ENCODE measurements at regions not wholly inside any gene's neighbourhood (a gene's known extent, or its start where the extent isn't known, plus 50 kb on each side); places are given as distances from the start of the nearest gene placed in this dataset.
"Not testable (repeated sequence)": the region's sequence is repeated elsewhere in the genome, so short reads cannot be mapped to it uniquely, and the experiment has no call there.

GRCh38 chr2:152279367-152279766 lies 55.6 kb upstream of the FMNL2 start:
- TF ChIP-seq EZH2 (IDR thresholded peaks at IDR 0.05; ENCODE audit: borderline replicate concordance, low read depth, low read length, severe bottlenecking); POLR2AphosphoS5 (IDR thresholded peaks at IDR 0.05; ENCODE audit: insufficient read depth, low read depth, low read length); POLR2A (IDR thresholded peaks at IDR 0.05; ENCODE audit: low read depth, low read length); MYC (IDR thresholded peaks at IDR 0.05; ENCODE audit: low read depth, low read length); FOS (IDR thresholded peaks at IDR 0.05; ENCODE audit: borderline replicate concordance, insufficient read depth, low read length); GATA2 (IDR thresholded peaks at IDR 0.05; ENCODE audit: insufficient read depth, insufficient read length, low read depth, low read length): not testable (repeated sequence)
- TF ChIP-seq, protein P1, sequence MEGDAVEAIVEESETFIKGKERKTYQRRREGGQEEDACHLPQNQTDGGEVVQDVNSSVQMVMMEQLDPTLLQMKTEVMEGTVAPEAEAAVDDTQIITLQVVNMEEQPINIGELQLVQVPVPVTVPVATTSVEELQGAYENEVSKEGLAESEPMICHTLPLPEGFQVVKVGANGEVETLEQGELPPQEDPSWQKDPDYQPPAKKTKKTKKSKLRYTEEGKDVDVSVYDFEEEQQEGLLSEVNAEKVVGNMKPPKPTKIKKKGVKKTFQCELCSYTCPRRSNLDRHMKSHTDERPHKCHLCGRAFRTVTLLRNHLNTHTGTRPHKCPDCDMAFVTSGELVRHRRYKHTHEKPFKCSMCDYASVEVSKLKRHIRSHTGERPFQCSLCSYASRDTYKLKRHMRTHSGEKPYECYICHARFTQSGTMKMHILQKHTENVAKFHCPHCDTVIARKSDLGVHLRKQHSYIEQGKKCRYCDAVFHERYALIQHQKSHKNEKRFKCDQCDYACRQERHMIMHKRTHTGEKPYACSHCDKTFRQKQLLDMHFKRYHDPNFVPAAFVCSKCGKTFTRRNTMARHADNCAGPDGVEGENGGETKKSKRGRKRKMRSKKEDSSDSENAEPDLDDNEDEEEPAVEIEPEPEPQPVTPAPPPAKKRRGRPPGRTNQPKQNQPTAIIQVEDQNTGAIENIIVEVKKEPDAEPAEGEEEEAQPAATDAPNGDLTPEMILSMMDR (IDR thresholded peaks at IDR 0.05; ENCODE audit: extremely low read depth in 1 of 2, insufficient read depth in 1 of 2, low read depth in 1 of 2, low read length in 2 of 2): not testable (repeated sequence)
- TF ChIP-seq, protein P2, sequence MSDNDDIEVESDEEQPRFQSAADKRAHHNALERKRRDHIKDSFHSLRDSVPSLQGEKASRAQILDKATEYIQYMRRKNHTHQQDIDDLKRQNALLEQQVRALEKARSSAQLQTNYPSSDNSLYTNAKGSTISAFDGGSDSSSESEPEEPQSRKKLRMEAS (IDR thresholded peaks at IDR 0.05; ENCODE audit: insufficient read depth, insufficient read length): not testable (repeated sequence)
